Mesenchymal stem cell (in vitro differentiated cells and primary cell): ENCODE measurements at regions not wholly inside any gene's neighbourhood (a gene's known extent, or its start where the extent isn't known, plus 50 kb on each side); places are given as distances from the start of the nearest gene placed in this dataset.

Experiments
- DNase-seq: peaks from one replicate; pipeline ENCODE4 v3.0.0-alpha.2; 2013
- H2AFZ ChIP-seq: one replicate; pipeline ENCODE4 v1.6.1; 2013; ENCODE audit warnings: low read depth, mild to moderate bottlenecking, control low read depth, inconsistent platforms, low read length, moderate library complexity
- H2AK5ac ChIP-seq: 2 replicates; pipeline ENCODE4 v1.6.1; 2013; ENCODE audit warnings: low read length, moderate library complexity, mild to moderate bottlenecking, inconsistent platforms; ENCODE audit not compliant: severe bottlenecking
- H2BK120ac ChIP-seq: one replicate; pipeline ENCODE4 v1.6.1; 2013; ENCODE audit warnings: low read depth, mild to moderate bottlenecking, inconsistent platforms, low read length, moderate library complexity
- H2BK12ac ChIP-seq, 2 experiments: one replicate each; pipeline ENCODE4 v1.6.1; 2013; ENCODE audit warnings: inconsistent platforms in 2 of 2, low read length in 2 of 2, mild to moderate bottlenecking in 2 of 2, moderate library complexity in 2 of 2, control low read depth in 1 of 2
- H2BK15ac ChIP-seq: one replicate; pipeline ENCODE4 v1.6.1; 2013; ENCODE audit warnings: mild to moderate bottlenecking, low read depth, inconsistent platforms; ENCODE audit not compliant: poor library complexity, severe bottlenecking
- H2BK5ac ChIP-seq: 2 replicates; pipeline ENCODE4 v1.6.1; 2013; ENCODE audit warnings: low read depth, mild to moderate bottlenecking, low read length, control low read depth, inconsistent platforms; ENCODE audit not compliant: poor library complexity, severe bottlenecking
- H3K14ac ChIP-seq, 2 experiments: one replicate each; pipeline ENCODE4 v1.6.1; 2013; ENCODE audit warnings: inconsistent platforms in 2 of 2, low read length in 2 of 2, control low read depth in 1 of 2, mild to moderate bottlenecking in 1 of 2, moderate library complexity in 1 of 2
- H3K18ac ChIP-seq, 2 experiments: one replicate each; pipeline ENCODE4 v1.6.1; 2013; ENCODE audit warnings: inconsistent platforms in 2 of 2, low read length in 2 of 2, control low read depth in 1 of 2, low read depth in 1 of 2, mild to moderate bottlenecking in 1 of 2
- H3K23ac ChIP-seq, 2 experiments: one replicate each; pipeline ENCODE4 v1.6.1; 2013; ENCODE audit warnings: inconsistent platforms in 2 of 2, low read length in 2 of 2, mild to moderate bottlenecking in 2 of 2, moderate library complexity in 2 of 2, control low read depth in 1 of 2
- H3K27ac ChIP-seq: 2 replicates; pipeline ENCODE4 v1.5.1; 2013; ENCODE audit warnings: mild to moderate bottlenecking, moderate library complexity, low read length, control low read depth, inconsistent platforms; ENCODE audit not compliant: poor library complexity, severe bottlenecking
- H3K27me3 ChIP-seq, 2 experiments: 2 replicates each; pipeline versions ENCODE4 v1.6.1 to v1.7.0; 2013; ENCODE audit warnings: low read length in 2 of 2, mild to moderate bottlenecking in 2 of 2, moderate library complexity in 2 of 2, control low read depth in 1 of 2, inconsistent platforms in 1 of 2; ENCODE audit not compliant: control insufficient read depth in 1 of 2, insufficient read depth in 1 of 2
- H3K36me3 ChIP-seq, 2 experiments: 2 replicates each; pipeline versions ENCODE4 v1.6.1 to v1.7.0; 2013; ENCODE audit warnings: low read length in 2 of 2, control low read depth in 1 of 2, inconsistent platforms in 1 of 2, low read depth in 1 of 2, mild to moderate bottlenecking in 1 of 2; ENCODE audit not compliant: insufficient read depth in 2 of 2, control insufficient read depth in 1 of 2
- H3K4ac ChIP-seq, 2 experiments: one replicate each; pipeline ENCODE4 v1.6.1; 2013; ENCODE audit warnings: inconsistent platforms in 2 of 2, low read length in 2 of 2, mild to moderate bottlenecking in 2 of 2, moderate library complexity in 2 of 2, control low read depth in 1 of 2, low read depth in 1 of 2
- H3K4me1 ChIP-seq: 2 replicates; pipeline ENCODE4 v1.6.1; 2013; ENCODE audit warnings: low read depth, low read length, control low read depth; ENCODE audit not compliant: control insufficient read depth, insufficient read depth
- H3K4me2 ChIP-seq: 2 replicates; pipeline ENCODE4 v1.6.1; 2013; ENCODE audit warnings: low read length, mild to moderate bottlenecking, inconsistent platforms; ENCODE audit not compliant: poor library complexity, severe bottlenecking
- H3K4me3 ChIP-seq, 2 experiments: 2 replicates each; pipeline versions ENCODE4 v1.5.1 to v1.7.0; 2013; ENCODE audit warnings: low read length in 2 of 2, mild to moderate bottlenecking in 2 of 2, control low read depth in 1 of 2, low read depth in 1 of 2; ENCODE audit not compliant: insufficient read depth in 1 of 2
- H3K79me1 ChIP-seq: replicated peaks from 2 replicates; pipeline ENCODE4 v1.6.1; 2013; ENCODE audit warnings: mild to moderate bottlenecking, control low read depth, low read length, inconsistent platforms; ENCODE audit not compliant: poor library complexity, severe bottlenecking
- H3K9ac ChIP-seq: 2 replicates; pipeline ENCODE4 v1.7.0; 2013; ENCODE audit warnings: mild to moderate bottlenecking, low read length, moderate library complexity
- H3K9me3 ChIP-seq: 2 replicates; pipeline ENCODE4 v1.7.0; 2013; ENCODE audit warnings: mild to moderate bottlenecking, low read length; ENCODE audit not compliant: control insufficient read depth
- H4K8ac ChIP-seq: one replicate; pipeline ENCODE4 v1.6.1; 2013; ENCODE audit warnings: inconsistent platforms, mild to moderate bottlenecking, low read length, moderate library complexity
- H4K91ac ChIP-seq: one replicate; pipeline ENCODE4 v1.6.1; 2013; ENCODE audit warnings: mild to moderate bottlenecking, low read length, inconsistent platforms
- WGBS: methylation state at CpG from one replicate; pipeline ENCODE4 v1.1.7; 2013; ENCODE audit warnings: mixed read lengths; 5-methylcytosine and 5-hydroxymethylcytosine counted together

GRCh38 chr2:37812941-37813730 is 112.0 kb upstream of the RMDN2 start:
- Histone ChIP-seq H3K4ac (no peak overlapping the region), H3K27ac (no peak overlapping the region), H2BK5ac (no peak overlapping the region), H3K18ac (peak overlapping the region; percentile 62 to 70), H4K91ac (peak overlapping the region; percentile 68), H3K9ac (no peak overlapping the region), H3K9me3 (no peaks in the 10 kb centered on the region), H2BK12ac (peak overlapping the region; percentile 74 to 97), H2AK5ac (no peak overlapping the region), H2BK120ac (no peak overlapping the region), H3K36me3 (no peaks in the 10 kb centered on the region), H4K8ac (peak overlapping the region; percentile 27), H2BK15ac (no peak overlapping the region), H3K14ac (peak overlapping the region in 1 of 2 experiments; percentile 62), H3K27me3 (no peaks in the 10 kb centered on the region), H3K23ac (peak overlapping the region in 1 of 2 experiments; percentile 77), H3K79me1 (no peaks in the 10 kb centered on the region), H2AFZ (peak overlapping the region; percentile 19), H3K4me3 (no peak overlapping the region), H3K4me2 (no peak overlapping the region), H3K4me1 (peaks cover 3% of the 10 kb centered on the region)
- 86% methylated on average over 10 of the region's 10 CpGs for WGBS
- DNase-seq = no peak

DNA sequence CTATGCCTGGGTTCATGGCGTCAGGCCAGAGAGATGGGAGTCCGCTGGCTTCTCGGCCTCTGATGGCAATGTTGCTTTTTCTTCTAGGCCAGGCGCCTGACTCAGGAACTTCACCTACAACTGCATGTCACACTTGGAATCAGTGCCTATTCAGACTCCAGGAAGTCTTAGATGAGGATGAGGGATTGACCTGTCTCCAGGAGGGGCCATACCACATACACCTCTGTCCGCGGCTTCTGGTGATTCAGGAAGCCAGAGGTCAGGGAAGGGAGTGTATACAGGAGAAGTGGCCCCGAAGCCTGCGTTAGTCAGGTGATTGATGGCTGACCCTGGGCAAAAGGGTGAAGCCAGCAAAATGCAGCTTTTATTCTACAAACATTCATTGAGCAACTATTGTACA is 109.1 kb upstream of the RMDN2 start:
- H2AK5ac ChIP-seq = peak overlapping the region; percentile 49
- H2BK12ac ChIP-seq = peak overlapping the region in 1 of 2 experiments; percentile 77
- peaks cover 3% of the 10 kb centered on the region for H3K4me1 ChIP-seq
- H3K36me3 ChIP-seq = no peaks in the 10 kb centered on the region
- H2BK120ac ChIP-seq = no peak overlapping the region
- H3K9me3 ChIP-seq = peaks cover 6% of the 10 kb centered on the region
- no peak overlapping the region for H2BK15ac ChIP-seq
- peak; percentile 36 for DNase-seq
- H3K4me2 ChIP-seq = no peak overlapping the region
- no peak overlapping the region for H3K4me3 ChIP-seq
- H4K8ac ChIP-seq = peak overlapping the region; percentile 60
- H4K91ac ChIP-seq = no peak overlapping the region
- H3K23ac ChIP-seq = no peak overlapping the region
- no peak overlapping the region for H3K27ac ChIP-seq
- H3K79me1 ChIP-seq = no peaks in the 10 kb centered on the region
- 67% methylated on average over 5 of the region's 8 CpGs for WGBS
- no peak overlapping the region for H2AFZ ChIP-seq
- H3K14ac ChIP-seq = peak overlapping the region in 1 of 2 experiments; percentile 49
- H3K27me3 ChIP-seq = no peaks in the 10 kb centered on the region
- no peak overlapping the region for H2BK5ac ChIP-seq
- H3K4ac ChIP-seq = no peak overlapping the region
- H3K18ac ChIP-seq = peak overlapping the region in 1 of 2 experiments; percentile 4
- no peak overlapping the region for H3K9ac ChIP-seq

- no peak overlapping the region for H4K8ac ChIP-seq
- H3K9ac ChIP-seq = no peak overlapping the region
- peak overlapping the region; percentile 64 for H2BK120ac ChIP-seq
- H3K18ac ChIP-seq = peak overlapping the region in 1 of 2 experiments; percentile 37
- H4K91ac ChIP-seq = peak overlapping the region; percentile 25
- H3K27ac ChIP-seq = no peak overlapping the region
- H2BK15ac ChIP-seq = peak overlapping the region; percentile 12
- H3K4me2 ChIP-seq = no peak overlapping the region
- H3K27me3 ChIP-seq = no peaks in the 10 kb centered on the region
- 93% methylated on average over 11 of the region's 11 CpGs for WGBS
- H2AK5ac ChIP-seq = no peak overlapping the region
- H3K4me1 ChIP-seq = peaks cover 3% of the 10 kb centered on the region
- no peak overlapping the region for H2BK5ac ChIP-seq
- DNase-seq = no peak
- H3K4me3 ChIP-seq = no peak overlapping the region
- H3K36me3 ChIP-seq = no peaks in the 10 kb centered on the region
- H3K9me3 ChIP-seq = peaks cover 6% of the 10 kb centered on the region
- H3K79me1 ChIP-seq = no peaks in the 10 kb centered on the region
- peak overlapping the region in 1 of 2 experiments; percentile 62 for H3K14ac ChIP-seq
- no peak overlapping the region for H2AFZ ChIP-seq
- H2BK12ac ChIP-seq = peak overlapping the region; percentile 38 to 89
- H3K4ac ChIP-seq = no peak overlapping the region
- H3K23ac ChIP-seq = peak overlapping the region in 1 of 2 experiments; percentile 56
Observed at GRCh38 chr2:37816686-37817085, 108.4 kb upstream of the RMDN2 start.

- Histone ChIP-seq H3K4me2 (no peak overlapping the region), H2AK5ac (no peak overlapping the region), H2BK120ac (no peak overlapping the region), H3K4ac (peak overlapping the region in 1 of 2 experiments; percentile 29), H3K27me3 (no peaks in the 10 kb centered on the region), H3K27ac (no peak overlapping the region), H2BK15ac (no peak overlapping the region), H3K14ac (no peak overlapping the region), H2AFZ (peak overlapping the region; percentile 8), H4K8ac (peak overlapping the region; percentile 75), H3K4me3 (no peak overlapping the region), H3K36me3 (no peaks in the 10 kb centered on the region), H4K91ac (peak overlapping the region; percentile 56), H3K9ac (peak overlapping the region; percentile 26), H2BK12ac (peak overlapping the region in 1 of 2 experiments; percentile 37), H3K4me1 (peaks cover 3% of the 10 kb centered on the region), H3K18ac (no peak overlapping the region), H3K79me1 (no peaks in the 10 kb centered on the region), H2BK5ac (no peak overlapping the region), H3K23ac (no peak overlapping the region), H3K9me3 (peaks cover 6% of the 10 kb centered on the region)
- 46% methylated on average over 2 of the region's 2 CpGs for WGBS
- DNase-seq = peak; percentile 76
Observed at GRCh38 chr2:37819186-37819585, 105.9 kb upstream of the RMDN2 start.
